Parathyroid adenoma (tissue), 2 donors: ENCODE measurements at regions not wholly inside any gene's neighbourhood (a gene's known extent, or its start where the extent isn't known, plus 50 kb on each side); places are given as distances from the start of the nearest gene placed in this dataset.

Experiments
- H2AFZ ChIP-seq: fragments of 300-600 bp; sonication (generic); one replicate; pipeline ENCODE4 v1.7.0; 2017; ENCODE audit warnings: antibody characterized with exemption, mild to moderate bottlenecking
- H3K27ac ChIP-seq: fragments of 300-600 bp; sonication (generic); one replicate; pipeline ENCODE4 v1.7.0; 2017
- H3K27me3 ChIP-seq: fragments of 300-600 bp; sonication (generic); one replicate; pipeline ENCODE4 v1.7.0; 2017; ENCODE audit warnings: low read length; ENCODE audit not compliant: control insufficient read depth, insufficient read depth
- H3K36me3 ChIP-seq: fragments of 300-600 bp; sonication (generic); one replicate; pipeline ENCODE4 v1.7.0; 2017; ENCODE audit warnings: low read length; ENCODE audit not compliant: control insufficient read depth, insufficient read depth
- H3K4me1 ChIP-seq: fragments of 300-600 bp; sonication (generic); one replicate; pipeline ENCODE4 v1.7.0; 2017; ENCODE audit warnings: control low read depth
- H3K4me2 ChIP-seq: fragments of 300-600 bp; sonication (generic); one replicate; pipeline ENCODE4 v1.7.0; 2017; ENCODE audit warnings: low read length
- H3K4me3 ChIP-seq: fragments of 300-600 bp; sonication (generic); one replicate; pipeline ENCODE4 v1.7.0; 2017; ENCODE audit warnings: low read depth, low read length
- H3K79me2 ChIP-seq: fragments of 300-600 bp; sonication (generic); one replicate; pipeline ENCODE4 v1.7.0; 2017; ENCODE audit warnings: control low read depth
- H3K9ac ChIP-seq: fragments of 300-600 bp; sonication (generic); one replicate; pipeline ENCODE4 v1.7.0; 2017; ENCODE audit warnings: mild to moderate bottlenecking
- H3K9me3 ChIP-seq: fragments of 300-600 bp; sonication (generic); one replicate; pipeline ENCODE4 v1.7.0; 2017; ENCODE audit warnings: low read length; ENCODE audit not compliant: control insufficient read depth
- TF ChIP-seq, protein P1 (sequence below): fragments of 300-600 bp; sonication (generic); IDR thresholded peaks from one replicate; pipeline ENCODE4 v1.7.0; 2017; ENCODE audit warnings: antibody characterized with exemption, mild to moderate bottlenecking
- donor health status: primary hyperparathyroidism.

DNA sequence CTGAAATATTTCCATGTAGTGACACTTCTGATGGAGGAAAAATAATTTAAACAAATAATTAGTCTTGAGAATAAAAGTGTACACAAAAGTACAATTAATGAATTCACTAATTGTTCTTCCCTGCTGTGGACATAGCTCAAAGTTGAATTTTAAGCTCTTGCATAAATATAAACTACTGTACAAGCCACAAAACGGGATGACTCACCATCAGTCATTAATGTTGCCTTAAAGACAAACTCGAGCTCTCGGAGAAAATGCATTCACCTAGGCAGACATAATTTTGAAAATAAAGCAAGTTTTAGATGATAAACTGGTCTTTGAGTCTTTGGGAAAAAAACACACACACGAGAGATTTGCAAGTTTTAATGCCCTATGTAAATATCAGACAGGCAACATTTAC is 436.4 kb downstream of the ZNF521 start:
- TF ChIP-seq, protein P1, sequence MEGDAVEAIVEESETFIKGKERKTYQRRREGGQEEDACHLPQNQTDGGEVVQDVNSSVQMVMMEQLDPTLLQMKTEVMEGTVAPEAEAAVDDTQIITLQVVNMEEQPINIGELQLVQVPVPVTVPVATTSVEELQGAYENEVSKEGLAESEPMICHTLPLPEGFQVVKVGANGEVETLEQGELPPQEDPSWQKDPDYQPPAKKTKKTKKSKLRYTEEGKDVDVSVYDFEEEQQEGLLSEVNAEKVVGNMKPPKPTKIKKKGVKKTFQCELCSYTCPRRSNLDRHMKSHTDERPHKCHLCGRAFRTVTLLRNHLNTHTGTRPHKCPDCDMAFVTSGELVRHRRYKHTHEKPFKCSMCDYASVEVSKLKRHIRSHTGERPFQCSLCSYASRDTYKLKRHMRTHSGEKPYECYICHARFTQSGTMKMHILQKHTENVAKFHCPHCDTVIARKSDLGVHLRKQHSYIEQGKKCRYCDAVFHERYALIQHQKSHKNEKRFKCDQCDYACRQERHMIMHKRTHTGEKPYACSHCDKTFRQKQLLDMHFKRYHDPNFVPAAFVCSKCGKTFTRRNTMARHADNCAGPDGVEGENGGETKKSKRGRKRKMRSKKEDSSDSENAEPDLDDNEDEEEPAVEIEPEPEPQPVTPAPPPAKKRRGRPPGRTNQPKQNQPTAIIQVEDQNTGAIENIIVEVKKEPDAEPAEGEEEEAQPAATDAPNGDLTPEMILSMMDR = no peak
- Histone ChIP-seq H2AFZ (no peak overlapping the region), H3K9me3 (no peaks in the 10 kb centered on the region), H3K79me2 (no peaks in the 10 kb centered on the region), H3K27me3 (no peaks in the 10 kb centered on the region), H3K4me2 (no peak overlapping the region), H3K9ac (no peak overlapping the region), H3K4me1 (no peaks in the 10 kb centered on the region), H3K27ac (no peak overlapping the region), H3K4me3 (no peak overlapping the region), H3K36me3 (no peaks in the 10 kb centered on the region)

DNA sequence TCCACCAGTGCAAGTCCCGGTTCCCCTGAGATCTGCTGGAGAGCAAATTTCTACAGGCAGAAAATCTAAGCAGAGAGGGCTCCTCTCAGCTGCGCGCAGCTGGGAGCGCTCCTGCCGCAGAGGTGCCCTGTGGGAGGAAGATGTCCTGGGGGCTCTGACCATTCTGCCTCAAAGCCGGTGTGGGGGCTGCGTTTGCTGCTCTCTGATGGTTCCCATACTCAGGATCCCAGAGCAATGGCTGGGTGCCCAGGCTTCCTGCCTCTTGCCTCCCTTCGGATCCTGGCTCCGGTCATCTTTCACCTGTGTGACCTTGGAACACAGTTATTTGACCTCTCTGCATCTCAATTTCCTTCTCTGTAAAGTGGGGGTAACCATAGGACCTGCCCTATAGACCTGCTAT is 434.2 kb downstream of the ZNF521 start:
- Histone ChIP-seq H3K4me2 (no peak overlapping the region), H3K27ac (no peak overlapping the region), H3K9me3 (no peaks in the 10 kb centered on the region), H3K27me3 (no peaks in the 10 kb centered on the region), H3K36me3 (no peaks in the 10 kb centered on the region), H3K79me2 (no peaks in the 10 kb centered on the region), H2AFZ (no peak overlapping the region), H3K4me3 (no peak overlapping the region), H3K9ac (no peak overlapping the region), H3K4me1 (no peaks in the 10 kb centered on the region)
- TF ChIP-seq, protein P1 = no peak

DNA sequence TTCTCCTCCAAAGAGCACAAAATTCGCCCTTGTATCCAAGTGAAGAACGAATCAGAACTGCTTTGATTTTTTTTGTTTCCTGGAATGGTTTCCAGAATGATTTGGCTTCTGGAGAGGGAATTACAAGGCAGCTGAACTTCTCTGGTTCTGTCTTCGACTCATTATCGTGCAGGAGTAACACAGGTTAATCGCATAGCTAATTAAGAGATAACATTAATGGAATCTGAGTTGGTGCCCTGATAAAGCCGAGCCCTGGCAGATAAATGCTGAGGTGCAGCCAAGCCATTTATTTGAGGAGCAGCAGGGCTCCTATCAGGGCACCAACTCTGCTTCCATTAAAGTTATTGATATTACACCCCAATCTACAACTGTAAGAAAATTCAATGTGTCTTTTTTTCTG is 433.7 kb downstream of the ZNF521 start:
- H2AFZ ChIP-seq = no peak overlapping the region
- no peaks in the 10 kb centered on the region for H3K36me3 ChIP-seq
- no peaks in the 10 kb centered on the region for H3K4me1 ChIP-seq
- no peak overlapping the region for H3K9ac ChIP-seq
- H3K4me3 ChIP-seq = no peak overlapping the region
- H3K4me2 ChIP-seq = no peak overlapping the region
- TF ChIP-seq, protein P1 = no peak
- H3K9me3 ChIP-seq = no peaks in the 10 kb centered on the region
- no peaks in the 10 kb centered on the region for H3K27me3 ChIP-seq
- H3K27ac ChIP-seq = no peak overlapping the region
- no peaks in the 10 kb centered on the region for H3K79me2 ChIP-seq

DNA sequence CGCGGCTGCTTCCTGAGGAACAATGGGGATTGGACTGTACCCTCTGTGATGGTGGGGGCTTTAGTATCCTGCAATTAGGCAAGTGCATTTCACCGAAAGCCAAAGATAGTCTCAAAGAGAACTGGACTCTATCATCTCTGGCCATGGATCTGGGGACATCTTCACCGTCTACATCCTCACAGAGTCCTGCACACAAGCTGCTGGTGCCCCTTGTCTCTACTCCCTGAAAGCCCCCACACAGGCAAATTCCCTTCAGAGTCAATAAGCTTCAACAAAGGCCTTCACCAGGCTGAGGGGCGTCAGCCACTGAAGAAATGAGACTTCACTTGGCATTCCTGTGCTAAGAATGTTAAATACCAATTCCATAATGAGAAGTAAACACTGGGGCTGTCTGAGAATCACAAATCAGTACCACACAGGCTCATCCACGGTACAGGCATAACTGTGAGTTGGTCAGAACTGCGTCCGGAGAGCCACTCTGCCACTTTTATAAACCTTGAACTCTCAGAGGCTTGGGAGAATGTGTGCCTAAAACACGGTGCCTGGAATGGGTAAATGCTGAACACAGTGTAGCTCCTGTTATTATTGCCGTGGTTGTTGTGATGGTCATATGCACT is 432.7 kb downstream of the ZNF521 start:
- Histone ChIP-seq H3K36me3 (no peaks in the 10 kb centered on the region), H3K9me3 (no peaks in the 10 kb centered on the region), H3K27ac (no peak overlapping the region), H3K4me2 (no peak overlapping the region), H3K79me2 (no peaks in the 10 kb centered on the region), H3K4me1 (no peaks in the 10 kb centered on the region), H2AFZ (no peak overlapping the region), H3K27me3 (no peaks in the 10 kb centered on the region), H3K9ac (no peak overlapping the region), H3K4me3 (no peak overlapping the region)
- TF ChIP-seq, protein P1 = no peak

- Histone ChIP-seq H3K9ac (no peak overlapping the region), H3K9me3 (no peaks in the 10 kb centered on the region), H3K27ac (no peak overlapping the region), H3K36me3 (no peaks in the 10 kb centered on the region), H3K4me1 (no peaks in the 10 kb centered on the region), H3K27me3 (no peaks in the 10 kb centered on the region), H3K4me3 (no peak overlapping the region), H3K4me2 (no peak overlapping the region), H2AFZ (no peak overlapping the region), H3K79me2 (no peaks in the 10 kb centered on the region)
- TF ChIP-seq, protein P1 = no peak
Measured at GRCh38 chr18:24922491-24922890, 429.5 kb downstream of the ZNF521 start.
